HG03135 (cell line): ENCODE measurements at regions not wholly inside any gene's neighbourhood (a gene's known extent, or its start where the extent isn't known, plus 50 kb on each side); places are given as distances from the start of the nearest gene placed in this dataset.

Source experiments
- ATAC-seq: cut with Tn5 transposase; IDR thresholded peaks from one replicate; pipeline ENCODE4 v1.9.1; 2021; ENCODE audit warnings: mild to moderate bottlenecking, moderate library complexity; ENCODE audit not compliant: unreplicated experiment

- ATAC-seq = no peak
These were observed 155.2 kb downstream of the BBOX1 start for GRCh38 chr11:27195837-27196202.

DNA sequence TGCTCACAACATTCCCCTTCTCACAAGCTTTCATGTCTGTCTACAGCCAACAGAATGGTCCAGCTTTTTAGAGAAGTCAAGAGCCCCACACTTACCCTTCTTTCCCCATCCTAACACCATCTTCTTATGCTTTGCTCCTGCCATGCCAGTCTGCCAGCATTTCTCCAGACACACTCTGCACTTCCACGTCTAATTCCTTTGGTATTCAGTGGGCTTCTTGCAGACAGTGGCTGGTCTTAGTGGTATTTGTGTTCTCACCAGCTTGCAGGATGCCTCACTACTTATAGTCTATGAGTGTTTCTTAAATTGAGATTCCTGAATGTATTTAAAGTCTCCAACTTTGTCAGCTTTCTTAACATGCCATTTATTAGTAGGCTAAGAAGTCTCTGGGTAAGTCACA, 154.4 kb downstream of the BBOX1 start:
- ATAC-seq = no peak

GRCh38 chr11:27193434-27194225, 153.0 kb downstream of the BBOX1 start:
- ATAC-seq = no peak

GRCh38 chr11:27192184-27192583, 151.6 kb downstream of the BBOX1 start:
- ATAC-seq = no peak

GRCh38 chr11:27191639-27192038, 151.0 kb downstream of the BBOX1 start:
- no peak for ATAC-seq

- ATAC-seq = no peak
These were observed 148.1 kb downstream of the BBOX1 start for GRCh38 chr11:27188696-27189095.

DNA sequence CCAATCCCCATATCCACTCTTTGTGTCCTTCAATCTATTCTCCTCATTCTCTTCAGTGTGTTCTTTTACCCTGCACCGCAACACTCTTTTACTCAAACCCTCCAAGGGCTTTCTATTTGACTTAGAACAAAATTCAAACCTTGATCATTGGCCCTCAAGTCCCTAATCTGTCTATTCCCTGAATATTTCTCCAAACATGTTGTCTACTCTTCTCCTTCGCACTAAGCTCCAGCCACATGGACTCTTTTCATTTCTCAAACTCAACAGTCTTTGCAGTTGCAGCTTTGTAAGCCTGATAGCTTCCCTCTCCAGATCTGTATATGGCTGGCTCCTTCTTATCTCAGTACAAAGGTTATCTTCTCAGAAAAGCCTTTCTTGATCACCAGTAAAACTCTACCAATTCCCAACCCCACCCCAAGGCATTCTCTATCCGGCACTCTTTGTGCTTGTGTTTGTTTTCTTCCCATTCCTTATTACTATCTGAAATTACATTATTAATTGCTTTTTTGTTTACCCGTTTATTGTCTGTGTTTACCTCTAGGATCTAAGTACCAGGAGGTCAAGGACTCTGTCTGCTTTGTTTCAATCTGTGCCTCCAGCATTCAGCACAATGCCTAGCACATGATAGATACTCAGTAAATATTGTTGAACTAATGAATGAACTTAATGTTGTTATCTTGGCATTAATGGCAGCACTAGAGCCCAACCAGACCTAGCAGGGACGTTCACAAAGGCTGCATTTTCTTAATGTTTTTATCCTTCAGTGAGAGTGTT, 147.4 kb downstream of the BBOX1 start:
- no peak for ATAC-seq

- ATAC-seq = no peak
These were observed 146.6 kb downstream of the BBOX1 start for GRCh38 chr11:27187075-27187847.

GRCh38 chr11:27186580-27186979, 146.0 kb downstream of the BBOX1 start:
- ATAC-seq = no peak

- no peak for ATAC-seq
These were observed 144.1 kb downstream of the BBOX1 start for GRCh38 chr11:27184458-27185312.

DNA sequence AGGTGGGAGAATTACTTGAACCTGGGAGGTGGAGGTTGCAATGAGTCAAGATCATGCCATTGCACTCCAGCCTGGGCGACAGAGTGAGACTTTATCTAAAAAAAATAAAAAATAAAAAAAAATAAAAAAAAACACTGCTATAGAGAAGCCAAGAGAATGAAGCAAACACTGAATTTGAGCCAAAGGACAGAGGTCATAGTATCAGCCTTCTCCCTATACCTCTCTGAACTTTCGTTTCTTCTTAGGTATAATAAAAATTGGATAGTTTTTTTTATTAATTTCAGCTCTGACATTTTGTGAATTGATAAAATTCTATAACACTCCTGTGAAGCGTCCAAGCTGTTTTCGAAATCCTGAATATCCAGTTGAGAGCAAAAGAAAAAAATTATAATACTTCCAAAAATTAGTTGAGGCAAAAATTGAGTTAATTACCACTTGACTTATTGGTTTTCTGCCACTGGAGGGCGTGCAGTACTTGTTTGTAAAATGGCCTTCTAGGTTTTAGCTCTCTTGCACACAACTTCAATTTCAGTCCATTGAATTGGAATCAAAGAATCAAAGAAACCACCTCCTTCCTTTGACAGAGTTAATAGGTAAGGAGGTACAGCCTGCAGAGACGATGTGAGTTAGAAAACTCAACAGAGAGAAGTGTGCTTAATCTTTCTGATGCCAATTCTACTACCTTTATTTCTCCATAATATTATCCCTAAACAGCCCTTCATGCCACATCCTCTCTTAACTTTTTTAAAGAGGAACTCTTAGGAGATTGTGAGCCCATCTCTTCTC, 143.2 kb downstream of the BBOX1 start:
- ATAC-seq = no peak

- ATAC-seq = no peak
These were observed 138.7 kb downstream of the BBOX1 start for GRCh38 chr11:27179334-27179733.

DNA sequence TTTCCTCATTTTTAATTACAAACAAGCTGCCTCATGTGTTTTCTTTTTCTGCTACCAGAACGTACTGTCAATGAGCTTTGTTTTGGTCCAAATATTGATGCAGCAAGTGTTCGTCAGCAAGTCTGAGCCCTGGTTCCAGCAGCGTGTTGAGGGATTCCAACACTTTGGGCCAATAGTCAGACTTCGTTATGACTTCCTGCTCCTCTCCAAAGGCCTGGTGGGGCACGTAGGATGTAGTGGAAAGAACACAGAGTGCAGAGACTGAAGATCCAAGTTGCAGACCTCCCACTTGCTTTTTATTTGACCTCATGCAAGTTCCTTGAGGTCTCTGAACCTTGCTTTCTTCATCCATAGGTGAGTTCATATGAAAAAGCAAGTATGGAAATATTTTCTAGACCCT, 138.2 kb downstream of the BBOX1 start:
- no peak for ATAC-seq
